Activated naive CD8-positive, alpha-beta T cell treated with anti-CD3 and anti-CD28 coated beads, Interleukin-2, amount 10 ng/mL, durations not matched to agents 7 days and 5 days (primary cell): ENCODE measurements at regions not wholly inside any gene's neighbourhood (a gene's known extent, or its start where the extent isn't known, plus 50 kb on each side); places are given as distances from the start of the nearest gene placed in this dataset.

Experiments
- ATAC-seq: fragments of 150-1000 bp; cut with Tn5 transposase; one replicate; pipeline ENCODE4 v1.10.0; 2021; ENCODE audit warnings: low read depth, moderate library complexity
- POLR2A ChIA-PET: fragments of 350-600 bp; sonication (Branson Sonifier 250); formaldehyde crosslinking; loops from one replicate; lab custom pipeline; 2021; ENCODE audit warnings: antibody characterized with exemption; lab: Charles Lee
- DNase-seq: peaks from one replicate; pipeline ENCODE4 v3.0.0; 2021
- H3K27ac Mint-ChIP-seq: one replicate; pipeline ENCODE4 v1.8.0; 2022; ENCODE audit warnings: mild to moderate bottlenecking, mixed read lengths
- H3K27me3 Mint-ChIP-seq: one replicate; pipeline ENCODE4 v1.8.0; 2022; ENCODE audit warnings: mild to moderate bottlenecking, moderate library complexity, mixed read lengths
- H3K36me3 Mint-ChIP-seq: one replicate; pipeline ENCODE4 v1.8.0; 2021; ENCODE audit warnings: mild to moderate bottlenecking, mixed read lengths
- H3K4me1 Mint-ChIP-seq: one replicate; pipeline ENCODE4 v1.8.0; 2021; ENCODE audit warnings: mixed read lengths
- H3K4me3 Mint-ChIP-seq: one replicate; pipeline ENCODE4 v1.8.0; 2022; ENCODE audit warnings: mild to moderate bottlenecking, moderate library complexity, mixed read lengths
- H3K9me3 Mint-ChIP-seq: one replicate; pipeline ENCODE4 v1.8.0; 2021; ENCODE audit warnings: mixed read lengths

DNA sequence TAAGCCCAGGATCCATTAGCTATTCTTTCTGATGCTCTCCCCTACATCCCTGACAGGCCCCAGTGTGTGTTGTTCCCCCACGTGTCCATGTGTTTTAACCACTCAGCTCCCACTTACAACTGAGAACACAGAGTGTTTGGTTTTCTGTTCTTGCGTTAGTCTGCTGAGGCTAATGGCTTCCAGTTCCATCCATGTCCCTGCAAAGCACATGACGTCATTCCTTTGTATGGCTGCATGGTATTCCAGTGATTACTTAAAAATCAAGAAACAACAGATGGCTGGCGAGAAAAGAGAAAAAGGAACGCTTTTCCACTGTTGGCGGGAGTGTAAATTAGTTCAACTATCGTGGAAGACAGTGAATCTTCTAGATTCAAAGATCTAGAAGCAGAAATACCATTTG lies 556.0 kb downstream of the PTPRC start:
- no peak overlapping the region for H3K4me3 Mint-ChIP-seq
- H3K27ac Mint-ChIP-seq = no peak overlapping the region
- H3K36me3 Mint-ChIP-seq = no peaks in the 10 kb centered on the region
- DNase-seq = no peak
- peaks cover 5% of the 10 kb centered on the region for H3K9me3 Mint-ChIP-seq
- POLR2A ChIA-PET = no interaction called here
- ATAC-seq = no peak
- no peaks in the 10 kb centered on the region for H3K4me1 Mint-ChIP-seq
- no peaks in the 10 kb centered on the region for H3K27me3 Mint-ChIP-seq

DNA sequence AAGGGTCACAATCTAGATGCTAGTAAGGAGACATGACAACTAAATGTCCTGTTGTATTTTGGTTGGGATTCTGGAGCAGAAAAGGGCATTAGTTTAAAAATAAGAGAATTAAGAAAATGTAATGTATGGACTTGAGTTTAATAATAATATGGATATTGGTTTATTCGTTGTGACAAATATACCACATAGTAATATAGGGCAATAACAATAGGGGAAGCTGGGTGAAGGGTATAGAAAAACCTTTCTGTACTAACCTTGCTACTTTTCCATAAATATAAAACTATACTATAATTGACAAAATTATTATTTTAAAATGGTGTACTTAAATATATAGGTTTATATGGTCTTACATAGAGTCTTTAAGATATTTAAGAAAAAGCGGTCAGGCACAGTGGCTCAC lies 558.9 kb downstream of the PTPRC start:
- no peak overlapping the region for H3K27ac Mint-ChIP-seq
- H3K9me3 Mint-ChIP-seq = peaks cover 8% of the 10 kb centered on the region
- H3K27me3 Mint-ChIP-seq = no peaks in the 10 kb centered on the region
- peaks cover 3% of the 10 kb centered on the region for H3K36me3 Mint-ChIP-seq
- H3K4me1 Mint-ChIP-seq = no peaks in the 10 kb centered on the region
- ATAC-seq (no peak), DNase-seq (no peak)
- no peak overlapping the region for H3K4me3 Mint-ChIP-seq
- POLR2A ChIA-PET = no interaction called here

DNA sequence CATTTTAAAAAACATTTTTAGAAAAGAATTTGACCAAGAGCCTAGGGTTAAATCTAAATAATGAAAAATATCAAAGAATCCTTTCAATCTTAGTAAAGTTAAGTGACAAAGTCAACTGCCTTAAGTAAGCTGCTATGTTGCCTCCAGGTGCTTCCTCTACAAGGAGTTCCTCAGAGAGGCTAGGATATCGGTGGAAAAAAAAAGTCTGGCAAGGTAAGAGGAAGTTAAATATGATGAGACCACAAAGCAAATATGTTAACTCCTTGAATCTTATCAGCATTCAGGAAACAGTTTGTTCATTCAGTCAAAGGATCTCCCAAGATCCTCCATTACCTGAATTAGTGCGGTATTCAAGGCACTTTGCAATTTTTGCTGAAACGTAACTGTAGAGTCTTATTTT lies 563.5 kb downstream of the PTPRC start:
- POLR2A ChIA-PET = no interaction called here
- Mint-ChIP-seq H3K27me3 (no peaks in the 10 kb centered on the region), H3K9me3 (peaks cover 5% of the 10 kb centered on the region), H3K27ac (no peak overlapping the region), H3K4me3 (no peak overlapping the region), H3K36me3 (peaks cover 3% of the 10 kb centered on the region), H3K4me1 (no peaks in the 10 kb centered on the region)
- ATAC-seq (no peak), DNase-seq (no peak)

DNA sequence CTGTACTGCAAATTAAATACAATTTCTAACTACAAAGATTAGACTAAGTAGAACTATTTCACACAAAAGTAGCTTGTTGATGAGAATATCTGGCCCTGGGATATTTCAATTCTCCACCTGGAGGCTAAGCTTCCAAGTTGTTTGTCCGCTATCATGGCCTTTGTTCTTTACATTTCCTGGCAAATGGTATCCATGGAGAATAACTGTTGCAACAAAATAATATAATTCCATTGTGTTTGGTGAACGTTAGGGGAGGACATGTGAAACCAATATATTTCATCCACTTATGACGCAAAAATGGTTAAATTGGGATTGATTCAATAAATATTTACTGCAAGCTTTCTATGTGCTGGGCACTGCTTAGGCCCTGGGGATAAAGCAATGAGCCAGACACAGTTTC lies 565.4 kb downstream of the PTPRC start:
- Mint-ChIP-seq H3K9me3 (peaks cover 4% of the 10 kb centered on the region), H3K27me3 (no peaks in the 10 kb centered on the region), H3K4me3 (no peak overlapping the region), H3K4me1 (no peaks in the 10 kb centered on the region), H3K27ac (no peak overlapping the region), H3K36me3 (peaks cover 3% of the 10 kb centered on the region)
- ATAC-seq (no peak), DNase-seq (no peak)
- POLR2A ChIA-PET = no interaction called here

DNA sequence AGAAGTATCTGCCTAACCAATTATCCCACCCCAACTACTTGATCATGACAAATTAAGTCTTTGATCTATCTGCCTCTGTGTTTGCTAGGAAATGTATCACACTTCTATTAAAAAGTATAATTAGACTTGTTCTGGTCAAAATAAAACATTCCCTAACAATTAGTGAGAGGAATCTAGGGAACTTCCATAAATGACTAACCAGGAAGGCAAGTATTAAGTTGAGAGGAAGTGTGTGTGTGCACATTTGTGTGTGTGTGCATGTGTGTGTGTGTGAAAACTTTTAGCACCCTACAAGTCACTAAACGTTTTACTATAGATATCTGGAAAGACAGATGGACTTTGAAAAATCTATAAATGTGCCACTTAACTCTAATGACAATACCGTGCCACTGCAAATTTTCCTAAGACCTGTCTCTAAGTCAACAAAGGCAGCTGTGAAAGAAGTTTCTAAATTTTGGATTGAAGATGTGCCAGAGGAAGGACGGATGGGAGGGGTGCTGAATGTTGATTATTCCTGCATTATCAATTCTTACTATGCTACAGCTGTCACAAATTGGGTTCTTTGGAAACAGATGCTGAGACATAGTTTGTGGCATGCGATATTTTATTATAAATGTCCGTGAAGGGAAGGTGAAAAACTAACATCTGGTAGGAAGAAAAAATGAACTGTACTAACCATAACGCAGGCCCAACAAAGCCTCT lies 567.1 kb downstream of the PTPRC start:
- Mint-ChIP-seq H3K36me3 (no peaks in the 10 kb centered on the region), H3K4me1 (no peaks in the 10 kb centered on the region), H3K9me3 (peaks cover 1% of the 10 kb centered on the region), H3K27ac (no peak overlapping the region), H3K27me3 (no peaks in the 10 kb centered on the region), H3K4me3 (no peak overlapping the region)
- DNase-seq = no peak
- ATAC-seq = no peak
- POLR2A ChIA-PET = no interaction called here

DNA sequence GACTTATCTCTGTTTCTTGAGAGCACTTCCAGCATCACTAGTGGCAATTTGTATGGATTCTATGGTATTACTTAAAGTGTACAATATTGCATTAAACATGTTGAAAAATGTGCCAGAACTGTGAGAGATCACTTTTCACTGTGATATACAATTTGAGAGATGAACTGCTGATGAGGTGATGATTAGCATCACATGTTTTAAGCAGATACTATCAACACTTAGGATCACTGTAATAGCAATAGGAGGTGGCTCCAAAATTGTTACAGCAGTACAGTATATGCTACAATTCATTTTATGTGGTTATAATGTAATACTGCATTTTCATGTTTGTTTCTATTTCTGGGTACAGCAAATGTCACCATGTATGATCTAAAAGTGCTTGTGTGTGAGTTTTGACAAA lies 570.0 kb downstream of the PTPRC start:
- H3K36me3 Mint-ChIP-seq = no peaks in the 10 kb centered on the region
- no peaks in the 10 kb centered on the region for H3K4me1 Mint-ChIP-seq
- POLR2A ChIA-PET = no interaction called here
- no peaks in the 10 kb centered on the region for H3K27me3 Mint-ChIP-seq
- no peak overlapping the region for H3K4me3 Mint-ChIP-seq
- ATAC-seq (no peak), DNase-seq (no peak)
- peaks cover 1% of the 10 kb centered on the region for H3K9me3 Mint-ChIP-seq
- H3K27ac Mint-ChIP-seq = no peak overlapping the region

DNA sequence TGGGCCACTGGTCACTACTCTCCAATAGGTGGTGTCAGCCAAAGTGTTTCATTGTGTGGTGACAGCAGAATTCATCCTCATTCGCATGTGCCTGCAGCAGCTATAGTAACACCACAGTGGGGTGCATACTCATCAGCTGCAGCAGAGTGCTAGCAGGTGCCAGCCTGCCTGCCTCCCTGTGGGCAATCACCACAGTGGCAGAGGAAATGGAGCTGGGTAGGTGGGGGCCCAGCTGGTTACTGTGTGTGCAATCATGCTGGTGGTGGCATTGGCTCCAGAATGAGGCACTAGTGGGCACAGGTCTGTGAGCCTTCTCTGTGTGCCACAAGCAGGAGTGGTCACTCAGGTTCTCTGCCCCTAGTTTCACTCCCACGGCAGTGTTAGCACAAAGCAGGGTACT lies 579.2 kb downstream of the PTPRC start:
- Mint-ChIP-seq H3K4me3 (no peak overlapping the region), H3K27me3 (no peaks in the 10 kb centered on the region), H3K9me3 (peaks cover 9% of the 10 kb centered on the region), H3K27ac (no peak overlapping the region), H3K36me3 (peaks cover 1% of the 10 kb centered on the region), H3K4me1 (no peaks in the 10 kb centered on the region)
- DNase-seq (no peak), ATAC-seq (no peak)
- POLR2A ChIA-PET = no interaction called here

DNA sequence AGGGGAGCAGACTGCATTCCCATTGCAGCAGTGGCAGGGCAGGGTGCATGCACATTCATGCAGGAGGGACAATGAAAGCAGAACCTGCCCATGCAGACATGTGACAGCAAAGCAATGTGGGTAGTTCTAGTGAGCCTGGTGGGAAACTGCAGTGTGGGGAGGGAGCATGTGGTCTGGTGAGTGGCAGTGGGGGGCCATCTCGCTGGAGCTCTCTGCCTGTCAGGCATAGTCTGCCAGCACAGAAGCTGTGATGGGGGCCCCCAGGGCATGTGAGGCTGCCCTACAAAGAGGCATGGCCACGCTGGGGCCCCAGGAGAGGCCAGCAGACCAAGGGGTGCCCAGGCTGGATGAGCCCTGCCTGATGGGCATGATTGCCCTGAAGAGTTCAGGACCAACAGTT lies 579.7 kb downstream of the PTPRC start:
- H3K36me3 Mint-ChIP-seq = peaks cover 1% of the 10 kb centered on the region
- no peak for DNase-seq
- H3K4me1 Mint-ChIP-seq = no peaks in the 10 kb centered on the region
- H3K27me3 Mint-ChIP-seq = no peaks in the 10 kb centered on the region
- H3K4me3 Mint-ChIP-seq = no peak overlapping the region
- POLR2A ChIA-PET = no interaction called here
- ATAC-seq = no peak
- no peak overlapping the region for H3K27ac Mint-ChIP-seq
- H3K9me3 Mint-ChIP-seq = peaks cover 12% of the 10 kb centered on the region

DNA sequence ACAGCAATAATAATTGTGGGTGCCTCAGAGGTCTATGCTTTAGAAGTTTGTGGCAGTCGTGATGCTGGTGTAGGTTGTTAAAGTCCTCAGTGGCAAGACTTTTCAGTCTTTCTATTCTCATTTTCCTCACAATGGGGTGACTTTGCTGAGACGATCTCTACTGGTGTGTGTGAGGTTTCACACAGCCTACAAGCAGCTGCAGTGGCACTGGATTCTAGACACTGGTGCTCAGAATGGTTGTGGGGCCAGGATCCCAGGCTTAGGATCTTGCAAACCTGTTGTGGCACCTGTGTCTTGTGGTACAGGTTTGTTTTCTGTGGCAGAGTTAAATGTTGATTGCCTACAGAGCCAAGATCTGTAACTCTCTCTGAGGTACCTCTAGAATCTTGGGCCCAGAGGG lies 581.2 kb downstream of the PTPRC start:
- Mint-ChIP-seq H3K36me3 (peaks cover 1% of the 10 kb centered on the region), H3K4me3 (no peak overlapping the region), H3K9me3 (peaks cover 9% of the 10 kb centered on the region), H3K4me1 (peaks cover 2% of the 10 kb centered on the region), H3K27me3 (no peaks in the 10 kb centered on the region), H3K27ac (no peak overlapping the region)
- no peak for ATAC-seq
- POLR2A ChIA-PET = no interaction called here
- no peak for DNase-seq

DNA sequence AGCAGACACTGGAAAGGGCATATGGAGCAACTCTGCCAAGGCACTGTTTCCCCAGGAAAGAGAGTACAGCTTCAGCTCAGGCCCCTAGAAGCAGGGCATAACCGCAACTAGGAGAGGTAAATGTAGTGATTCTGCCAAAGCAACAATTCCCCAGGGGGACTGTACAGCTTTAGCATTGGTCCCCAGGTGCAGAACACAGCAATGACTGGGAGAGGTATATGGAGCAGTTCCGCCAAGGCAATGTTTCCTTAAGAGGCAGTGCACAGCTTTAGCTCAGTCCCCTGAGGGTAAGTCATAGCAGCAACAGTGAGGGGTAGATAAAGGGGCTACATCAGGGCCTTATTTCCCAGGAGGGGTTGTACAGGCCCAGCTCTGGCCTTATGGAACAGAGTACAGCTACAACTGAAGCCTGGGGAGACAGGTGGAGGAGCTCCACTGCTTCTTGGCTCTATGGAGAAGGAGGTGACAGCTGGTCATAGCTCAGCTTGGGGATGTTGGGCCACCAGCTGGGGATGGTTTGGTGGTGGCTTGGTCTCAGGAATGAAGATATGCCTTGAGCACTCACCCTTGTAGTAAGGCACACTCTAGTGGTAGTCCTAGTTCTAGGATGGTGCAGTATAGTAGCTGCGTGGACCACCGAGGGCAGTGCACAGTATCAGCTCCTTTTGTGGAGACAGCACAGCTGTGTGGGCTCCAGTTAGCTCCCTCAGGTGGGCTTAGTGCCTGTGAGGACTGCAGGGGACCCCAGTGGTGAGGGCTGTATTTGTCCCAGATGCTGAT lies 582.7 kb downstream of the PTPRC start:
- peaks cover 6% of the 10 kb centered on the region for H3K9me3 Mint-ChIP-seq
- H3K36me3 Mint-ChIP-seq = peaks cover 4% of the 10 kb centered on the region
- ATAC-seq (no peak), DNase-seq (no peak)
- H3K4me3 Mint-ChIP-seq = no peak overlapping the region
- H3K27me3 Mint-ChIP-seq = no peaks in the 10 kb centered on the region
- H3K27ac Mint-ChIP-seq = no peak overlapping the region
- H3K4me1 Mint-ChIP-seq = peaks cover 8% of the 10 kb centered on the region
- POLR2A ChIA-PET = no interaction called here

DNA sequence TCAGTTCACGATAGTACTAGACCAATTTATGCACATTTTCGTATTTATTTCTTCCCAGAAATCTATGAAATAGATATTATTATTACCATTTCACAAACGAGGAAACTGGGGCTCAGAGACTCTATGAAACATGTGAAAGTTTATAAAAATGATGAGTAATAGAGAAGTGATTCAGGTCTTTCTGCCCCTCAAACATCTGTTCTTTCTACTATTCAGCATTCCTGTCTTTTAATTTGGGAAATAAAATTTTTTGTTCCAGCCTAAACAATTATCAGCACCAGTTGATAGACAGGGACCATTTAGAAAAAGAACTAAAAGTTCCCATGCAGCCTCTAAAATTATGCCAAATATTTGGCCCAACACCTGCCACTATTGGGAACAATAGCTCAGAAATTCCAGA lies 585.1 kb downstream of the PTPRC start:
- POLR2A ChIA-PET = no interaction called here
- DNase-seq (no peak), ATAC-seq (no peak)
- H3K9me3 Mint-ChIP-seq = peaks cover 6% of the 10 kb centered on the region
- no peak overlapping the region for H3K4me3 Mint-ChIP-seq
- H3K27me3 Mint-ChIP-seq = no peaks in the 10 kb centered on the region
- H3K36me3 Mint-ChIP-seq = peaks cover 4% of the 10 kb centered on the region
- H3K4me1 Mint-ChIP-seq = peaks cover 10% of the 10 kb centered on the region
- no peak overlapping the region for H3K27ac Mint-ChIP-seq

DNA sequence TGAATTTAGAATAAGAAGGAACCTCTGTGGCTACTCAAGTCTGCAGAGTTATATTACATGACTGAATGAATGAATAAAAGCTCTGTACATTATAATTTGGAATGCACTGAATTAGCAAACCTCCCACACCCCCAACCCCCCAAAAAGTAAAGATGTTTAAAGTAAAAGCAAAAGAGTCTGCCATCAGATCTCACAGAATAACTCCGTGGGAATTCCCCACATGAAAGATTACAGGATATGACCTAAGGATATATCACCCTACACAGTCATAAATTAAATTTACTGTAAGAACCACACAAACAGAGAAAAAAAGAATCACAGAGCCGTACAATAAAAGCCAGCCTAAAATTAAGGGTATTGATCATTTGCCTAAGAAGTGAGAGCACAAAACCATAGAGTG lies 587.3 kb downstream of the PTPRC start:
- peaks cover 10% of the 10 kb centered on the region for H3K4me1 Mint-ChIP-seq
- POLR2A ChIA-PET = no interaction called here
- DNase-seq (no peak), ATAC-seq (peak; percentile 87)
- peaks cover 6% of the 10 kb centered on the region for H3K9me3 Mint-ChIP-seq
- peak overlapping the region; percentile 58 for H3K4me3 Mint-ChIP-seq
- no peaks in the 10 kb centered on the region for H3K27me3 Mint-ChIP-seq
- H3K27ac Mint-ChIP-seq = peak overlapping the region; percentile 7
- peaks cover 4% of the 10 kb centered on the region for H3K36me3 Mint-ChIP-seq

DNA sequence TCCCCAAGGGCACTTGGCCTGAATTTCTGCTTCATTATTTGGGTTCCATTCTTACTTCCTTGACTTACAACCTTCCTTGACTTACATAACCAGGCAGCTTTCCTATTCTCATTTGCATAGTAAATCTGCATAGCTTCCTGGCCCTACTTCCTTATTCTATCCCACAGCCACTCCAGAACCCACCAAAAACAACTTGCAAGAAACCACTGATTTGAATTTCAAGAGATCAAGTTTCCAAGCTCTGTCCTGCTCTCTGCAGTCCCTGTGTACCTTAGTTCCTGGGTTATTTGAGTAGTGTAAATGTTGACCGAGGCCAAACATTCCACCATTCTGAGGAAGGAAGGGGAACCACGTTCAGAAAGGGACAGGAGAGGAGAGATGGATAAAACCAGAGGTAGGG lies 603.3 kb downstream of the PTPRC start:
- Mint-ChIP-seq H3K9me3 (peaks cover 3% of the 10 kb centered on the region), H3K27ac (peak overlapping the region; percentile 18), H3K27me3 (peaks cover 8% of the 10 kb centered on the region), H3K36me3 (peaks cover 6% of the 10 kb centered on the region), H3K4me1 (peaks cover 12% of the 10 kb centered on the region), H3K4me3 (no peak overlapping the region)
- POLR2A ChIA-PET = interaction anchor here (1.7 kb wide), 1 partner anchor 233 kb away, joined by 3 read pairs; no protein-coding TSS in a partner anchor
- no peak for DNase-seq
- ATAC-seq = no peak

DNA sequence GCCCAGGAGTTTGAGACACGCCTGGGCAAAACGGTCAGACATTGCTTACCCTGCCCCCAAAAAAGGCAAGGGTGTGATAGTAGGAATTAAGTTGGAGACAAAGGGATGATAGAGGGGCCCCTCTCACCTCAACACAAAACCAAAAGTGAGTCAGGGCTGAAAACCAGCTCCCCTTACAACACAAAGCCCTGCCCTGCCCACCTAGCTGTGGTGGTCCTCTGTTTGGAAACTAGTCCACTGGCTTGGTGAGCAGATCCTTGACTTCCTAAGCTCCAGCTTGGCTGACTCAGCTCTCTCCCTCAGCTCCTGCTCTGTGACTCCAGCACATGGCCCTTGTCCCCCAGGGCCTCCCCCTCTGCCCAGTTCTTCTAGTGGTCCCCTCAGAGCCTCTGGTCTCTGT lies 603.8 kb downstream of the PTPRC start:
- peaks cover 12% of the 10 kb centered on the region for H3K4me1 Mint-ChIP-seq
- peaks cover 3% of the 10 kb centered on the region for H3K9me3 Mint-ChIP-seq
- ATAC-seq (no peak), DNase-seq (no peak)
- H3K4me3 Mint-ChIP-seq = no peak overlapping the region
- POLR2A ChIA-PET = interaction anchor here (1.3 to 1.9 kb wide), 3 partner anchors 234 to 408 kb away, joined by 3 to 4 read pairs (median 3); no protein-coding TSS in a partner anchor
- peak overlapping the region; percentile 42 for H3K27ac Mint-ChIP-seq
- peaks cover 9% of the 10 kb centered on the region for H3K27me3 Mint-ChIP-seq
- H3K36me3 Mint-ChIP-seq = peaks cover 6% of the 10 kb centered on the region
